DND-41 (cell line): ENCODE measurements at regions not wholly inside any gene's neighbourhood (a gene's known extent, or its start where the extent isn't known, plus 50 kb on each side); places are given as distances from the start of the nearest gene placed in this dataset.

Source experiments
- ATAC-seq: fragments of 200-7000 bp; cut with Tn5 transposase; 3 replicates; pipeline ENCODE4 v1.9.1; 2021; ENCODE audit warnings: low read depth; ENCODE audit not compliant: insufficient read depth
- DNase-seq: peaks from one replicate; pipeline ENCODE4 v3.0.0-alpha.2; 2020
- H2AFZ ChIP-seq: 2 replicates; pipeline ENCODE4 v1.6.0; 2012; ENCODE audit warnings: low read depth, low read length
- H3K27ac ChIP-seq: 2 replicates; pipeline ENCODE4 v1.5.1; 2012; ENCODE audit warnings: low read length, inconsistent platforms
- H3K27me3 ChIP-seq: fragments of 200-600 bp; sonication (generic); 2 replicates; pipeline ENCODE4 v1.6.0; 2012; ENCODE audit warnings: low read length, mild to moderate bottlenecking, inconsistent platforms; ENCODE audit not compliant: insufficient read depth, poor library complexity
- H3K36me3 ChIP-seq: 2 replicates; pipeline ENCODE4 v1.5.1; 2012; ENCODE audit warnings: low read length, inconsistent platforms; ENCODE audit not compliant: insufficient read depth
- H3K4me1 ChIP-seq: 2 replicates; pipeline ENCODE4 v1.5.1; 2012; ENCODE audit warnings: mild to moderate bottlenecking, low read length; ENCODE audit not compliant: insufficient read depth
- H3K4me2 ChIP-seq: 2 replicates; pipeline ENCODE4 v1.6.0; 2012; ENCODE audit warnings: mild to moderate bottlenecking, moderate library complexity, low read length, inconsistent platforms; ENCODE audit not compliant: insufficient read depth
- H3K4me3 ChIP-seq, 2 experiments: fragments of 200-600 bp in 1 of 2; shearing (Covaris generic) in 1 of 2; 2 replicates each; pipeline ENCODE4 v1.5.1; 2012 to 2016; ENCODE audit warnings: inconsistent platforms in 2 of 2, low read length in 2 of 2, mild to moderate bottlenecking in 2 of 2, low read depth in 1 of 2, moderate library complexity in 1 of 2
- H3K79me2 ChIP-seq: 2 replicates; pipeline ENCODE4 v1.6.0; 2012; ENCODE audit warnings: low read length, inconsistent platforms; ENCODE audit not compliant: insufficient read depth
- H3K9ac ChIP-seq: 2 replicates; pipeline ENCODE4 v1.6.0; 2012; ENCODE audit warnings: low read depth, mild to moderate bottlenecking, inconsistent platforms, low read length, moderate library complexity
- H3K9me3 ChIP-seq: 2 replicates; pipeline ENCODE4 v1.5.1; 2012; ENCODE audit warnings: low read length, moderate library complexity, mild to moderate bottlenecking, inconsistent platforms; ENCODE audit not compliant: insufficient read depth, severe bottlenecking
- H4K20me1 ChIP-seq: 2 replicates; pipeline ENCODE4 v1.6.0; 2012; ENCODE audit warnings: low read length; ENCODE audit not compliant: insufficient read depth
- CTCF ChIP-seq: IDR thresholded peaks from 2 replicates; pipeline ENCODE4 v1.5.1; 2012; ENCODE audit warnings: borderline replicate concordance, low read length, moderate library complexity, mild to moderate bottlenecking; ENCODE audit not compliant: poor library complexity, severe bottlenecking; ENCODE audit errors: extremely low read depth
- EZH2 ChIP-seq: IDR thresholded peaks from 3 replicates; pipeline ENCODE4 v1.6.1; 2012; ENCODE audit warnings: borderline replicate concordance, low read depth, mild to moderate bottlenecking, moderate library complexity, low read length, inconsistent platforms; ENCODE audit not compliant: severe bottlenecking

- Histone ChIP-seq H3K9me3 (no peaks in the 10 kb centered on the region), H2AFZ (no peak overlapping the region), H3K27me3 (no peaks in the 10 kb centered on the region), H4K20me1 (no peaks in the 10 kb centered on the region), H3K4me1 (no peaks in the 10 kb centered on the region), H3K9ac (no peak overlapping the region), H3K4me2 (no peak overlapping the region), H3K27ac (no peak overlapping the region), H3K36me3 (no peaks in the 10 kb centered on the region), H3K4me3 (no peak overlapping the region), H3K79me2 (no peaks in the 10 kb centered on the region)
- ATAC-seq (no peak), DNase-seq (no peak)
- TF ChIP-seq CTCF, result no peak
- TF ChIP-seq EZH2, result no peak
These were observed 217.4 kb upstream of the AADAT start for GRCh38 chr4:170307182-170307581.

DNA sequence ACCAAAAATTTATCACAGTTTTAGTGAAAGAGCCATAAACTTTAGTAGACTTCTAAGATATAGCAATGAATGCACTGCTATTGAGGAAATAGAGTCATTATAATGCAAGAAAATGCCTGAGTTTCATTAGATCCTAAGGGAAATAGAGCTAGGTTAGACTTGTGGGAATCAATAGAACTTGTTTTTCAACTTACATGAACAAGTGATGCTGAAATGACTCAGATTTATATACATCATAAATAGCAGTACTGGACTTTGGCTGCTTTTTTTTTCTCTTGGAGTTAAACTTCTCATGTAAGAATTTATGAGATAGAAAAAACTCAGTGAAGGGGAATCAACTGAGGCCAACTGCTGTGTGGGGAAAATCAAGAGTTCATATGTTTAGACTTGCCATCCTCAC is 216.5 kb upstream of the AADAT start:
- H3K4me1 ChIP-seq, result no peaks in the 10 kb centered on the region

GRCh38 chr4:170305627-170306026 is 215.9 kb upstream of the AADAT start:
- DNase-seq, result no peak
- H2AFZ ChIP-seq, result no peak overlapping the region
- H3K9ac ChIP-seq, result no peak overlapping the region
- no peaks in the 10 kb centered on the region for H3K79me2 ChIP-seq
- no peaks in the 10 kb centered on the region for H3K4me1 ChIP-seq
- H3K9me3 ChIP-seq, result no peaks in the 10 kb centered on the region
- TF ChIP-seq EZH2 (no peak), CTCF (no peak)
- H3K36me3 ChIP-seq, result no peaks in the 10 kb centered on the region
- no peak overlapping the region for H3K4me2 ChIP-seq
- no peak overlapping the region for H3K27ac ChIP-seq
- no peaks in the 10 kb centered on the region for H3K27me3 ChIP-seq
- no peaks in the 10 kb centered on the region for H4K20me1 ChIP-seq
- no peak overlapping the region for H3K4me3 ChIP-seq
- no peak for ATAC-seq

More for the DNA sequence above, 216.5 kb upstream of the AADAT start:
- H2AFZ ChIP-seq, result no peak overlapping the region
- no peak for ATAC-seq
- no peaks in the 10 kb centered on the region for H4K20me1 ChIP-seq
- H3K4me2 ChIP-seq, result no peak overlapping the region
- DNase-seq, result no peak
- no peak overlapping the region for H3K4me3 ChIP-seq
- no peaks in the 10 kb centered on the region for H3K27me3 ChIP-seq
- no peak overlapping the region for H3K9ac ChIP-seq
- no peak overlapping the region for H3K27ac ChIP-seq
- no peaks in the 10 kb centered on the region for H3K36me3 ChIP-seq
- H3K9me3 ChIP-seq, result no peaks in the 10 kb centered on the region
- no peak for TF ChIP-seq EZH2
- no peaks in the 10 kb centered on the region for H3K79me2 ChIP-seq

DNA sequence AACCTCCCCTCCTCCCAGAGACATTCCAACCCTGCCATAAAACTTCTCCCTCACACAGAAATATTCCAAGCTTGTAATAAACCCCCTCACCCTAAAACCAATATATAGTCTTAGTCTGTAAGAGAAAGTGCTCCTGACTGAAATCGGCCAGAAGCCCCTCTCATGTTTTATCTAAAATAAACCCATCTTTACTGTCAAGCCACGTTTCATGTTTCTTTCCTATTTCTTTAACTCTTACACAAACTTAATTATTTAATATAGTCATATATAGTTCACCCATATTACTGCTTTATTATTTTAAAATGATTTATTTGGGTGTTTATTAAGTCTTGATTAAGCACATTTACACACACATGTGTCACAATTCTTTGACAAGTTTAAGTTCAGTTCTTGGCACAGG is 191.3 kb upstream of the AADAT start:
- H4K20me1 ChIP-seq, result no peaks in the 10 kb centered on the region
- no peak overlapping the region for H3K4me3 ChIP-seq
- ATAC-seq, result no peak

More for the DNA sequence above, 191.3 kb upstream of the AADAT start:
- Histone ChIP-seq H3K4me1 (no peaks in the 10 kb centered on the region), H3K9ac (no peak overlapping the region), H3K27me3 (no peaks in the 10 kb centered on the region), H3K27ac (no peak overlapping the region), H3K36me3 (no peaks in the 10 kb centered on the region), H3K9me3 (no peaks in the 10 kb centered on the region), H2AFZ (no peak overlapping the region), H3K79me2 (no peaks in the 10 kb centered on the region), H3K4me2 (no peak overlapping the region)
- DNase-seq, result no peak
- TF ChIP-seq EZH2 (no peak), CTCF (no peak)
